ENCODE measurements at regions not wholly inside any gene's neighbourhood (a gene's known extent, or its start where the extent isn't known, plus 50 kb on each side); places are given as distances from the start of the nearest gene placed in this dataset.

DNA sequence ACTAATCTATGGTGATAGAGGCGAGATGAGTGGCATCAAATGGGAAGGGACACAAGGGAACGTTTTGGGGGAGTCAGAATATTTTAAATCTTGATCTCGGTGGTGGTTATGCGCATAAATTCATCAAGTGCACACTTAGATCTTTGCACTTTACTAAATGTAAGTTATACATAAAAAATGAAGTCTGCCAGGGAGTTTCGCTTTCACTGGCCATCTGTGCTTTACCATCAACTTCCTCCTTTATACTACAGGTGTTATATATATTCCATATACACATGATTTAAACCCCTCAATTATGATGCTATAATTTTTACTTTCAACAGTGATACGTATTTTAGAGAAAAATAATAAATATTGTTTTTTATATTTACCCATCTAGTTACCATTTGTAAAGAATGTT lies 97.6 kb upstream of the AKIRIN2 start:
- H3K4me2 ChIP-seq (ENCODE audit: insufficient read depth, low read length), result no peak overlapping the region
- DNase-seq, result no peak

DNA sequence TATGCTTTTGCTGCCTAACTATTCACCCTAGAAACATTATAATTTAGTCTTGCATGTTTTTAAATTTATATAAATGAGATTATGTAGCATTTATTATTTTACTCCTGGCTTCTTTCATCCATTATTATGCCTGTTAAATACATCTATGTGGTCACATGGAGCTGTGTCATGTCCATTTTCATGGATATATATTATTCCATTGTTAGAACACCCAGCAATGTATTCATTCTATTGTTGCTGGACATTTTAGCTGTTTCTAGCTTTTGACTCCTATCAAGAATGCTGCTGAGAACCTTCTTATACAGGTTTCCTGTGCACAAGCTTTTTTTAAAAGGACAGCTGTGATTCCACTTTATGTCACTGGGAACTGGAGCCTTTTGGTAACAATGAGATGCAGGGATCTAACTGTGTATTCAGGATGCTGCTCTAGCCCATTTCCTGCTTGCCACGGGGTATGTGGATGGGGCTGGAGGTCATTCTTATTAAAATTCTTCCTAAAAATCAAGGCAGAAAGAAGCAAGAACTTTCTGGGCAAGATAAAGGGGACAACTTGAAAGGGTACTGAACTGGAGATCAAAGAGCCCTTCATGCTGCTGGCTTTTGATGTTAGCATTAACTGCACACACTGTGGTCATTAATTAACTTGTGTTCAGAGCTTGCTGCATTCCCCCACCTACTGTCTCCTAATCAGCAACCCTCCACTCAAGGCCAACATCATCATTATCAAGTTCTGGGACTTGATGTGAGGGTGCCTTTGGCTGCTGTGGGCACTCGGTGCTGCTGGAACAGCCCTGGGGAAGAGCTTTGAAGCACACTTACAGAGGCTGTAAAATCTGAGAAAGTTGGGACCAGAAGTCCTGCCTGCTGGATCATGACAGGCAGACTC lies 96.6 kb upstream of the AKIRIN2 start:
- Histone ChIP-seq H3K9me3 (ENCODE audit: insufficient read depth, low read length, severe bottlenecking) (no peaks in the 10 kb centered on the region), H3K4me3 (ENCODE audit: low read depth in 1 of 2, low read length in 2 of 2) (no peak overlapping the region), H3K4me1 (ENCODE audit: insufficient read depth, low read length) (no peaks in the 10 kb centered on the region), H2AFZ (ENCODE audit: low read depth, low read length) (no peak overlapping the region), H4K20me1 (ENCODE audit: insufficient read depth, low read length) (no peaks in the 10 kb centered on the region), H3K27me3 (ENCODE audit: insufficient read depth, low read length, poor library complexity) (no peaks in the 10 kb centered on the region), H3K79me2 (ENCODE audit: insufficient read depth, low read length) (no peaks in the 10 kb centered on the region), H3K27ac (ENCODE audit: low read length) (no peak overlapping the region), H3K4me2 (ENCODE audit: insufficient read depth, low read length) (no peak overlapping the region), H3K36me3 (ENCODE audit: insufficient read depth, low read length) (no peaks in the 10 kb centered on the region), H3K9ac (ENCODE audit: low read depth, low read length) (no peak overlapping the region)
- TF ChIP-seq, protein P1, sequence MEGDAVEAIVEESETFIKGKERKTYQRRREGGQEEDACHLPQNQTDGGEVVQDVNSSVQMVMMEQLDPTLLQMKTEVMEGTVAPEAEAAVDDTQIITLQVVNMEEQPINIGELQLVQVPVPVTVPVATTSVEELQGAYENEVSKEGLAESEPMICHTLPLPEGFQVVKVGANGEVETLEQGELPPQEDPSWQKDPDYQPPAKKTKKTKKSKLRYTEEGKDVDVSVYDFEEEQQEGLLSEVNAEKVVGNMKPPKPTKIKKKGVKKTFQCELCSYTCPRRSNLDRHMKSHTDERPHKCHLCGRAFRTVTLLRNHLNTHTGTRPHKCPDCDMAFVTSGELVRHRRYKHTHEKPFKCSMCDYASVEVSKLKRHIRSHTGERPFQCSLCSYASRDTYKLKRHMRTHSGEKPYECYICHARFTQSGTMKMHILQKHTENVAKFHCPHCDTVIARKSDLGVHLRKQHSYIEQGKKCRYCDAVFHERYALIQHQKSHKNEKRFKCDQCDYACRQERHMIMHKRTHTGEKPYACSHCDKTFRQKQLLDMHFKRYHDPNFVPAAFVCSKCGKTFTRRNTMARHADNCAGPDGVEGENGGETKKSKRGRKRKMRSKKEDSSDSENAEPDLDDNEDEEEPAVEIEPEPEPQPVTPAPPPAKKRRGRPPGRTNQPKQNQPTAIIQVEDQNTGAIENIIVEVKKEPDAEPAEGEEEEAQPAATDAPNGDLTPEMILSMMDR (IDR thresholded peaks at IDR 0.05; ENCODE audit: borderline replicate concordance, extremely low read depth, low read length, poor library complexity, severe bottlenecking), result no peak
- TF ChIP-seq EZH2 (IDR thresholded peaks at IDR 0.05; ENCODE audit: borderline replicate concordance, low read depth, low read length, severe bottlenecking), result no peak
- ATAC-seq (ENCODE audit: insufficient read depth, low read depth) (no peak), DNase-seq (no peak)

More for the DNA sequence above, 97.6 kb upstream of the AKIRIN2 start:
- Histone ChIP-seq H3K9me3 (ENCODE audit: insufficient read depth, low read length, severe bottlenecking) (no peaks in the 10 kb centered on the region), H2AFZ (ENCODE audit: low read depth, low read length) (no peak overlapping the region), H4K20me1 (ENCODE audit: insufficient read depth, low read length) (no peaks in the 10 kb centered on the region), H3K27ac (ENCODE audit: low read length) (no peak overlapping the region), H3K9ac (ENCODE audit: low read depth, low read length) (no peak overlapping the region), H3K27me3 (ENCODE audit: insufficient read depth, low read length, poor library complexity) (no peaks in the 10 kb centered on the region), H3K4me1 (ENCODE audit: insufficient read depth, low read length) (no peaks in the 10 kb centered on the region), H3K36me3 (ENCODE audit: insufficient read depth, low read length) (no peaks in the 10 kb centered on the region), H3K79me2 (ENCODE audit: insufficient read depth, low read length) (no peaks in the 10 kb centered on the region), H3K4me3 (ENCODE audit: low read depth in 1 of 2, low read length in 2 of 2) (no peak overlapping the region)
- TF ChIP-seq EZH2 (IDR thresholded peaks at IDR 0.05; ENCODE audit: borderline replicate concordance, low read depth, low read length, severe bottlenecking), result no peak
- TF ChIP-seq, protein P1 (IDR thresholded peaks at IDR 0.05; ENCODE audit: borderline replicate concordance, extremely low read depth, low read length, poor library complexity, severe bottlenecking), result no peak
- no peak for ATAC-seq (ENCODE audit: insufficient read depth, low read depth)

DNA sequence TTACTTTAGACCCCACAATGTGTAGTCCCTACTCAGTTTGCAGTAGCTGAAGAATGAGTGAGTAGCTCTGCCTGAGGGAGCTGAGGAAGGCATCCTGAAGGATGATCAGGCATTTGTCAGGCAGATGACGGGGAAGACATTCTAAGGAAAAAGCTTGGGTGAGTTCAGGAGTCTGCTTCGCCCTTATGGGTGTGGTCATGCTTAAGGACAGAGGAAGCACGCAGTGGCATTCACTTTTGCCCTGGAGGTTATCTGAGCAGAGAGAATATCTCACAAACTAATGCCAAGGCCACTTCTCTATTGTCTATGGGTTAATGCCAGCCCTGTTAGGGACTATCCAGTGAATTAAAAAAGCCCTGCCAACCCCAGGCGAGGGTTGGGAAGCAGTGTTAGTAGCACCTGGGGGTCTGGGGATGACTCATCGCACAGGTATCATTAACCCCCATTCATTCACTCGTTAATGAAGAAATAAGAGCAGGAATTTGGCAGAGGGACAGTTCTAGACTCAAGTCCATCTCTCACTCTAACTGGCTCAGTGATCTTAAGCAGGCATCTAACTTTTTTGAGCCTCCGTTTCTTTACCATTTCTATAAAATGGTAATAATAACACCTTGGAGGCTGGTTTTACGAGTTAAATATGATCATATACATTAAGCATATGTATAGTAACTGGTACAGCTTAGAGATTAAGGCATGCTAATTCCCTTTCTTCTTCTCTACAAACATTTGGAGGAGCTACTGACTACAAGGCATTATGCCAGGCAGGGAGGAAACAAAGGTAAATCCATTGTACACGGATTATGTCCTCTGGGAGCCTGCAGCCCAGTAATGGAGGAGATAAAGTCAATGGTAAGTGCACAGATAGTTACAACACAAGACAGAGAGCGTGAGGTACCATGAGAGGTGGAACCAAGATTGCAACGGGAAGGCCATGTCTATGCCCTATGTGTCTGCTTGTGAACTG lies 93.2 kb upstream of the AKIRIN2 start:
- H3K4me3 ChIP-seq (ENCODE audit: low read depth in 1 of 2, low read length in 2 of 2), result no peak overlapping the region
- TF ChIP-seq EZH2 (IDR thresholded peaks at IDR 0.05; ENCODE audit: borderline replicate concordance, low read depth, low read length, severe bottlenecking), result no peak
- TF ChIP-seq, protein P1 (IDR thresholded peaks at IDR 0.05; ENCODE audit: borderline replicate concordance, extremely low read depth, low read length, poor library complexity, severe bottlenecking), result no peak
- no peaks in the 10 kb centered on the region for H3K79me2 ChIP-seq (ENCODE audit: insufficient read depth, low read length)
- H3K27me3 ChIP-seq (ENCODE audit: insufficient read depth, low read length, poor library complexity), result no peaks in the 10 kb centered on the region
- no peaks in the 10 kb centered on the region for H3K9me3 ChIP-seq (ENCODE audit: insufficient read depth, low read length, severe bottlenecking)
- H3K9ac ChIP-seq (ENCODE audit: low read depth, low read length), result no peak overlapping the region
- no peaks in the 10 kb centered on the region for H4K20me1 ChIP-seq (ENCODE audit: insufficient read depth, low read length)
- no peaks in the 10 kb centered on the region for H3K4me1 ChIP-seq (ENCODE audit: insufficient read depth, low read length)
- H2AFZ ChIP-seq (ENCODE audit: low read depth, low read length), result no peak overlapping the region
- no peak overlapping the region for H3K27ac ChIP-seq (ENCODE audit: low read length)
- ATAC-seq (ENCODE audit: insufficient read depth, low read depth) (no peak), DNase-seq (no peak)
- H3K36me3 ChIP-seq (ENCODE audit: insufficient read depth, low read length), result no peaks in the 10 kb centered on the region
- no peak overlapping the region for H3K4me2 ChIP-seq (ENCODE audit: insufficient read depth, low read length)

Measured in DND-41 (cell line).